Liver (tissue), 8 donors: ENCODE measurements at regions not wholly inside any gene's neighbourhood (a gene's known extent, or its start where the extent isn't known, plus 50 kb on each side); places are given as distances from the start of the nearest gene placed in this dataset.

Experiments used
- DNase-seq: peaks from one replicate; pipeline ENCODE4 v3.0.0-alpha.2; 2017; ENCODE audit warnings: low spot score
- H3K27ac ChIP-seq, 2 donors: one replicate each; pipeline ENCODE4 v1.7.0; 2013; ENCODE audit warnings: inconsistent platforms in 2 of 2, low read length in 2 of 2, control low read depth in 1 of 2, low read depth in 1 of 2, mild to moderate bottlenecking in 1 of 2
- H3K27me3 ChIP-seq, 4 donors: one replicate each; pipeline versions ENCODE4 v1.6.1 to v1.7.0; 2013; ENCODE audit warnings: low read length in 3 of 4, inconsistent platforms in 1 of 4, mild to moderate bottlenecking in 1 of 4, moderate library complexity in 1 of 4; ENCODE audit not compliant: control insufficient read depth in 4 of 4, insufficient read depth in 4 of 4
- H3K36me3 ChIP-seq, 4 donors: one replicate each; pipeline versions ENCODE4 v1.6.1 to v1.7.0; 2013; ENCODE audit warnings: low read length in 3 of 4, mild to moderate bottlenecking in 3 of 4, low read depth in 1 of 4, moderate library complexity in 1 of 4; ENCODE audit not compliant: control insufficient read depth in 4 of 4, insufficient read depth in 3 of 4
- H3K4me1 ChIP-seq, 4 donors: one replicate each; pipeline versions ENCODE4 v1.6.1 to v1.7.0; 2013; ENCODE audit warnings: low read length in 3 of 4, mild to moderate bottlenecking in 3 of 4, moderate library complexity in 1 of 4; ENCODE audit not compliant: control insufficient read depth in 4 of 4, insufficient read depth in 4 of 4
- H3K4me3 ChIP-seq, 3 donors: one replicate each; pipeline versions ENCODE4 v1.6.1 to v1.7.0; 2013; ENCODE audit warnings: low read length in 3 of 3, control low read depth in 1 of 3, low read depth in 1 of 3, mild to moderate bottlenecking in 1 of 3
- H3K9ac ChIP-seq, 2 donors: one replicate each; pipeline ENCODE4 v1.7.0; 2013; ENCODE audit warnings: low read length in 2 of 2, mild to moderate bottlenecking in 2 of 2, moderate library complexity in 2 of 2, control low read depth in 1 of 2, low read depth in 1 of 2
- H3K9me3 ChIP-seq, 4 donors: one replicate each; pipeline versions ENCODE4 v1.6.1 to v1.7.0; 2013; ENCODE audit warnings: low read length in 3 of 4; ENCODE audit not compliant: control insufficient read depth in 4 of 4
- ATF3 ChIP-seq: IDR thresholded peaks from 2 replicates; pipeline ENCODE4 v1.6.1; 2016; ENCODE audit warnings: antibody characterized with exemption
- CTCF ChIP-seq: fragments of 150-350 bp; IDR thresholded peaks from 2 replicates; pipeline ENCODE4 v1.5.1; 2017; ENCODE audit warnings: improper control_type of control experiment, low read depth, low read length; ENCODE audit not compliant: missing input control
- FOXA1 ChIP-seq: IDR thresholded peaks from 2 replicates; pipeline ENCODE4 v1.6.1; 2016; ENCODE audit warnings: antibody characterized with exemption
- FOXA2 ChIP-seq: IDR thresholded peaks from 2 replicates; pipeline ENCODE4 v1.6.1; 2016; ENCODE audit warnings: antibody characterized with exemption
- GABPA ChIP-seq, 2 donors: IDR thresholded peaks in 1 of 2; conservative IDR thresholded peaks in 1 of 2; 2 replicates each; pipeline ENCODE4 v1.6.1; 2016; ENCODE audit warnings: antibody characterized with exemption in 2 of 2, mild to moderate bottlenecking in 1 of 2, moderate library complexity in 1 of 2
- HNF4A ChIP-seq, 2 donors: conservative IDR thresholded peaks; 2 replicates each; pipeline ENCODE4 v1.6.1; 2016; ENCODE audit warnings: antibody characterized with exemption in 2 of 2, mild to moderate bottlenecking in 2 of 2
- HNF4G ChIP-seq: IDR thresholded peaks from 2 replicates; pipeline ENCODE4 v1.6.1; 2016; ENCODE audit warnings: antibody characterized with exemption
- JUND ChIP-seq, 2 donors: IDR thresholded peaks; 2 replicates each; pipeline ENCODE4 v1.6.1; 2016; ENCODE audit warnings: antibody characterized with exemption in 2 of 2
- NR2F2 ChIP-seq: IDR thresholded peaks from 2 replicates; pipeline ENCODE4 v1.6.1; 2016; ENCODE audit warnings: antibody characterized with exemption
- RAD21 ChIP-seq, 2 donors: IDR thresholded peaks; 2 replicates each; pipeline ENCODE4 v1.6.1; 2016; ENCODE audit warnings: antibody characterized with exemption in 2 of 2, mild to moderate bottlenecking in 2 of 2
- REST ChIP-seq: IDR thresholded peaks from 2 replicates; pipeline ENCODE4 v1.6.1; 2016; ENCODE audit warnings: antibody characterized with exemption, mild to moderate bottlenecking
- RXRA ChIP-seq, 2 donors: IDR thresholded peaks; 2 replicates each; pipeline ENCODE4 v1.6.1; 2017 to 2018; ENCODE audit warnings: antibody characterized with exemption in 2 of 2, mild to moderate bottlenecking in 1 of 2
- SP1 ChIP-seq: IDR thresholded peaks from 2 replicates; pipeline ENCODE4 v1.6.1; 2018; ENCODE audit warnings: antibody characterized with exemption, mild to moderate bottlenecking
- TAF1 ChIP-seq: conservative IDR thresholded peaks from 2 replicates; pipeline ENCODE4 v1.6.1; 2016; ENCODE audit warnings: antibody characterized with exemption, mild to moderate bottlenecking
- YY1 ChIP-seq: IDR thresholded peaks from 2 replicates; pipeline ENCODE4 v1.6.1; 2016; ENCODE audit warnings: antibody characterized with exemption, mild to moderate bottlenecking
- ZBTB33 ChIP-seq: IDR thresholded peaks from 2 replicates; pipeline ENCODE4 v1.6.1; 2016; ENCODE audit warnings: antibody characterized with exemption
- WGBS: extraction: QIAGEN DNeasy Blood & Tissue Kit; methylation state at CpG from one replicate; pipeline ENCODE4 v1.1.7; 2013; 5-methylcytosine and 5-hydroxymethylcytosine counted together
- donor health status: healthy.
- donor health status: healthy.
- donor health status: healthy.
- donor health status: healthy.
- donor health status: healthy.

GRCh38 chr7:53768186-53768585, 732.8 kb downstream of the POM121L12 start:
- H3K27me3 ChIP-seq: no peaks in the 10 kb centered on the region
- no peak for DNase-seq
- H3K4me3 ChIP-seq: no peak overlapping the region
- no peaks in the 10 kb centered on the region for H3K4me1 ChIP-seq
- peaks cover 0 to 4% (median under 1%) of the 10 kb centered on the region in 4 donors for H3K9me3 ChIP-seq
- H3K9ac ChIP-seq: no peak overlapping the region
- TF ChIP-seq ZBTB33 (no peak), JUND (IDR thresholded peaks at IDR 0.05) (no peak), CTCF (no peak), GABPA (IDR thresholded peaks at IDR 0.05 in 1 of 2, conservative IDR thresholded peaks at IDR 0.05 in 1 of 2) (no peak), FOXA1 (no peak), RAD21 (IDR thresholded peaks at IDR 0.05) (no peak), RXRA (IDR thresholded peaks at IDR 0.05) (no peak), TAF1 (no peak), NR2F2 (no peak), ATF3 (no peak), HNF4A (conservative IDR thresholded peaks at IDR 0.05) (no peak), HNF4G (no peak)
- no peaks in the 10 kb centered on the region for H3K36me3 ChIP-seq
- no peak overlapping the region for H3K27ac ChIP-seq

GRCh38 chr7:53771701-53772100, 736.3 kb downstream of the POM121L12 start:
- WGBS: 59% methylated on average over 2 of the region's 2 CpGs
- Histone ChIP-seq H3K27me3 (no peaks in the 10 kb centered on the region), H3K4me3 (no peak overlapping the region), H3K9me3 (peaks cover 0 to 4% (median 0%) of the 10 kb centered on the region in 4 donors), H3K4me1 (no peaks in the 10 kb centered on the region), H3K9ac (no peak overlapping the region), H3K36me3 (no peaks in the 10 kb centered on the region), H3K27ac (no peak overlapping the region)
- no peak for DNase-seq
- no peak for TF ChIP-seq FOXA2
- TF ChIP-seq SP1: no peak
- no peak for TF ChIP-seq HNF4A (conservative IDR thresholded peaks at IDR 0.05)
- no peak for TF ChIP-seq NR2F2
- no peak for TF ChIP-seq RXRA (IDR thresholded peaks at IDR 0.05)
- no peak for TF ChIP-seq ATF3
- no peak for TF ChIP-seq YY1
- no peak for TF ChIP-seq REST
- TF ChIP-seq GABPA (IDR thresholded peaks at IDR 0.05 in 1 of 2, conservative IDR thresholded peaks at IDR 0.05 in 1 of 2): no peak
- TF ChIP-seq TAF1: no peak
- no peak for TF ChIP-seq FOXA1
